GM18858 (cell line): ENCODE measurements at regions not wholly inside any gene's neighbourhood (a gene's known extent, or its start where the extent isn't known, plus 50 kb on each side); places are given as distances from the start of the nearest gene placed in this dataset.

ENCODE experiments used
- ATAC-seq: cut with Tn5 transposase; IDR thresholded peaks from one replicate; pipeline ENCODE4 v1.9.1; 2021; ENCODE audit not compliant: unreplicated experiment

GRCh38 chr15:94015324-94015723, 216.0 kb upstream of the MCTP2 start:
- no peak for ATAC-seq

DNA sequence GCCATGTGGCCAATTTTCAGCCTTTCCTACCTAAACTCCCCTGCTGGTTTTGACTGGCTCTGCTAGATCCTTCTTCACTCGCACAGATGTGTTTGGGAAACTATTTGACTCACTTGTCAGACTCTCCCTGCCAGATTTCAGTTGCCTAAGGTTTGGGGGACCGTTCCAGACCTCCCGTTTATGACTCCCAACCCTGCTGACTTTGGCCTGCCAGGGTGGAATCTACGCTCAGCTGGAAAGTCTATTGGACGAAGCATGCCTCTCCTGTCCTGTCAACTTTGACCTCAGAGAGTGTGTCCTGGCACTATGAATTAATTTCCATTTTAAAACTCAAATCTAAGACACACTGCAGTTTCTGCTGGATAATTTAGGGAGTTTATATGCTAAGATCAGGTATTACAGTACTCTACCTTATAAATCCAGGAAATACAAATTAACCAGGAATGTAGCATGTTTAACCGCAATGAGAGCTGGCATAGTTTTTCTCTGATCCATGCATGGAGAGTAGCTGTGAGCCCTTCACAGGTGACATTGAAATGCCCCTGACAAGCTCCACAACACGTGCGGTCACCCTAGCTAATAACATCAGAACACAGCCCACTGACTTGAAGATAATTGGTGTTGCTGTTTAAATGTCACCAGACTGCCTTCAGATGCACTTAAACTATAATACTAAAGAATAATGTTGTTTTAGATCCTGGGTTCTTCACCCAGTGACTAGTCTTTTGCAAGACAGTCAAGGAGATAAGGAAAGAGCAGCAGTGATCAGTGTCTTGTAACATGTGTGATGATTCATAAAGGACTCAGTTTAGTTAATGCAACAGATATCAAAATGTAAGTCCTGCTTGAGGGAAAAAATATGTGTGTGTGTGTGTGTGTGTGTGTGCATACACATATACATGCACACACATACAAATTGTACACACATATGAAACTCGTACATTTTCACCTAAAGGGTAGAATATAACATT, 223.0 kb upstream of the MCTP2 start:
- ATAC-seq = no peak

- no peak for ATAC-seq
Measured at GRCh38 chr15:94004697-94005096, 226.7 kb upstream of the MCTP2 start.

- ATAC-seq = no peak
Measured at GRCh38 chr15:94002041-94002440, 229.3 kb upstream of the MCTP2 start.

DNA sequence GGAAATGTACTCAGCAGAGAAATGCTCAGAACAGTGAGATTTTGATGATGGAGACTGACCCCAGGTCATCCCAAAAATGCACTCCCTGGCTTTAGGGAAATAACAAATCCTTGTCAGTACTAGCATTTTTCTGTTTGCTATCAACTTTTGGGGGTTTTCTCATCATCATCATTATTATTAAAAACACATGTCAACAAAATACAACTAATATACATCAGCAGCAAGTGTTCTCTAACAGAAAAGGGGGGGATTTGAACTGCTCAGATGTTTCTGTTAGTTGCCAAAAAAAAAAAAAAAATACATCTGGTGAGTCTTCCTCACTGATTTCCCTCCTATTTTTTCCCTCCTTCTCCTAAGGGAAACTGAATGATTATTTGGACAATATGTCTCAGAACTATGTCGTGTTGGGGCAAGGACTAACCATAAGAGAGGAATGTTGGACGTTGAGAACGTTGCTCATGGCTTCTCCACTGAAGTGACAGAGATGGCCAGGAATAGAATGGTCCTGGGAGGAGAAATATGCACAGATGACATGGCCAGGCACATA, 230.0 kb upstream of the MCTP2 start:
- ATAC-seq = no peak

- ATAC-seq = no peak
Measured at GRCh38 chr15:94000606-94001005, 230.8 kb upstream of the MCTP2 start.

GRCh38 chr15:93997071-93997658, 234.2 kb upstream of the MCTP2 start:
- no peak for ATAC-seq

- ATAC-seq = no peak
Measured at GRCh38 chr15:93989440-93989998, 241.8 kb upstream of the MCTP2 start.

- peak; percentile 75 for ATAC-seq
Measured at GRCh38 chr15:93987068-93987467, 244.3 kb upstream of the MCTP2 start.

DNA sequence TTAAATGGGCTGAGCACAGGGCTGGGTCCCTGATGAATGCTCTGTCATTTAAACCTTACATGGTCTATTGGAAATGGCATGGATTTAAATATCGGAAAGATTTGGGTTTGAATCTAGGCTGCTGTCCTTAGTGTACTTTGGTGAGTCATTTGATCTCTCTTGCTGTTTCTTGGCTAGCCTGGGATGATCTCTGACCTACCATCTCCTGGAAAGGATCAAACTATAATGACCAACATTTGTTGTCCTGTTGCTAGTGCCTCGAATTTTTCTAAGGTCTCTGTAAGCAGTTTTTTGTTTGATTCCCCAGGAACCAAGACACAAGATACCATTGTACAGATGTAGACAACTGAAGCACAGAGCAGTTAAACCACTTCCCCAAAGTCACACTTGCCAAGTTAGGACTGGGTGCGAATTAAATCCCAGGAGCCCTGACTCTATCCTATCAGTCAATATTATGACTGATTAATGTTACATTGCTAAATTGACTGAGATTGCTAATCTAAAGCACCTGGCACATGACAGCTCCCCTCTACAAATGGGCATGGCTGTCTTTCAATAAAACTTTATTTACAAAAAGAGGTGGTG, 244.9 kb upstream of the MCTP2 start:
- no peak for ATAC-seq

DNA sequence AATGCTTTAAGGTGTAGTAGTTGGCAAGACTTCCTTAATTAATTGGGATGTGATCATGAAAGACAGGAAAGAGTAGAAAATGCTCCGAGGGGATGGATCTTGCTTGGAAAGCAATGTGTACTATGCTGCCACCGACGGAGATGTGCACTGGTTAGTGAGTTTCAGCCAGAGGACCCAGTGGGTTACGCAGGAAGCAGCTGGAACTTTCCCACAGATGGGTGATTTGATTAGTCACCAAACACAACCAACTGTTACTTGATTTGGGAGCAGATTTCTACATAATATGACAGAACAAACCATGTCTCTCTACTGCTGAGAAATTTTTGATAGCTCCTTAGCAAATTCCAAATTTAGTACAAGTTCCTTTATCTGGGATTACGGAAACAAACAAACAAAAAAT, 245.4 kb upstream of the MCTP2 start:
- ATAC-seq = no peak

DNA sequence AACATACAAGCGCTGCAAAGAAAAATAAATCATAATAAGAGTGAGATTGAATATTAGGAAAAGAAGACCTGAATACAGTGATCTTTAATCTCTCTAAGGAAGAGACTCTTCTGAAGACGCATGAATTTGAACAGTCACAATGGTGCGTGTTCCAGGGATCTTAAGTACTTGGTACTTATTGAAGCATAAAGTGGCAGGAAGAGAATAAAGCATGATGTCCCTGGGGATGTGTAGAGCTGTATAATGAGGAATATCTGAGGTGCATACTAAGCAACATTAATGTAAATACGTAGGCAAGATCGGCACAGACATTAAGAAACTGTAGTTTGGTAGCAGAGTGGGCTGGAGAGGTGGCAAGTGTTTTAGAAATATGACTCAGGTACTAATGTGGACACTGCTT, 246.2 kb upstream of the MCTP2 start:
- no peak for ATAC-seq

GRCh38 chr15:93983526-93983925, 247.8 kb upstream of the MCTP2 start:
- no peak for ATAC-seq

DNA sequence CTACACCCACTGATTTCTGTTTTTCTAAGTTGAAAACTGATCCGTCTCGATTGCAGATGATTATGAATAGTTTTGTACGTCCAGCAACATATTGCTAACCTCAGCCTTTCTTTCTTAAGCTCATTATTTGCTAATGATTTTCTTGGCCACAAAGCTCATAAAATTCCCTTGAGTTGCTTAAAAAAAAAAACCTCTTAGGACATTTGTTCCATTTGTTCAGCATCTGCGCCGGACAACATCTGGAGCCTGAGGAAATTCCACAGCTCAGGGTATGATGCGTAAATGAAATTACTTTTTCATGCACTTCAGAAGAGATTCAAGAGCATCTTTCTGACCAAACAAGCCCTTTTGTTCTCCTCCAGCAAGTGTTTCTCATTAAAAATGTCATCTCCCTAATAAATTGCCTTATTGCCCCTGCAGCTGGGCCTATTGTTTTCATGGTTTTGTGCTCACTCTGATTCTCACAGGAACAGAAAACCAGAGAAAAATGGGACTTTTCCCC, 249.1 kb upstream of the MCTP2 start:
- no peak for ATAC-seq

- ATAC-seq = no peak
Measured at GRCh38 chr15:93981706-93982105, 249.7 kb upstream of the MCTP2 start.

GRCh38 chr15:93980261-93980911, 251.0 kb upstream of the MCTP2 start:
- no peak for ATAC-seq

DNA sequence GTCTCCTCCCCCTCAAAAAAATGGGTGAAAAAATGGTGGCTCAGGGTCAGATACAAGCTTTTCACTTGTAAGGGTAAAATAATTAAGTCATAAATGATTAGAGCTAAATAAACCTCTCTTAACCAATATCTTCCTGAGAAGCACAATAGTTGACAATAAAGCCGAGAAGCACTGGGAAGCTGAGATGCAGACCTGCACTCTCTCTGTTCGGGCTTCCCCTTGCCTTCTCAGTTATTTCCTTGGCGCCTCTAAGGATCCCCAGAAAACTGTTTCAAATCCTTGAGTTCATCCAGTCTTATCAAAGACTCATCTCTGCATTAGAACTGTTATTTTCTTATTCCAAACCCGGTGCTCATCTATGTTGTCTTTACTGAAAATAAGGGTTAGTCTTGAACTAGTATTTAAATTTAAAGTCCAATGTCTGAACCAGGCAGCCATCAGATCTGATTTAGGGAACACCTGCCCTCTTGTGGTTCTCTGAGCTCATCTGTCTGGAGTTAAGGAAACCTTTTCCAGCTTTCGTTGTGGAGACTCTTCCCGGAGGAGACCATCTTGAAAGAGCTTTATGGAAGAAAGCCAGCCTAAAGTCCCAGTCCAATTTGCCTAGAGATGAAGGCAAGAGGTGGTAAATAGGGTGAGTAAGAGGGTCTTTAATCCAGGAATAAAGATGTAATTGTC, 256.4 kb upstream of the MCTP2 start:
- ATAC-seq = no peak

GRCh38 chr15:93973287-93973686, 258.1 kb upstream of the MCTP2 start:
- no peak for ATAC-seq

DNA sequence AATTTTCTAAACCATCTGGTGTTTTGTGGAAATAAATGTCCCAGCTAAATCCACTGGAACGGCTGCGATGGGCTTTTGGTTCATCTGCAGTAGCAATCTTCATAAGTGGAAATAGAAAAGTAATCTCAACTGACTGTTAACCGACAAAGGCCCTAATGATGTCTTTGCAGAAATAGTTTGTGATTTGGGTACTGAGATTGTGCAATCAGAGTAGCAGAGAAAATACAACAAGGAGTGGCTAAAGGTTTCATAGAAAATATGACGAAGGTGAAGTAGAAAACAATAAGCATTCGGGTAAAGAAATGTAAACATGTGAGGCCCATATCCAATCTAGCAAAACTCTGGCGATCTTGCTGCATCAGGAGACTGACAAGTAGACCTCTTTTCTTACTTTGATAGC, 262.6 kb upstream of the MCTP2 start:
- ATAC-seq = no peak

DNA sequence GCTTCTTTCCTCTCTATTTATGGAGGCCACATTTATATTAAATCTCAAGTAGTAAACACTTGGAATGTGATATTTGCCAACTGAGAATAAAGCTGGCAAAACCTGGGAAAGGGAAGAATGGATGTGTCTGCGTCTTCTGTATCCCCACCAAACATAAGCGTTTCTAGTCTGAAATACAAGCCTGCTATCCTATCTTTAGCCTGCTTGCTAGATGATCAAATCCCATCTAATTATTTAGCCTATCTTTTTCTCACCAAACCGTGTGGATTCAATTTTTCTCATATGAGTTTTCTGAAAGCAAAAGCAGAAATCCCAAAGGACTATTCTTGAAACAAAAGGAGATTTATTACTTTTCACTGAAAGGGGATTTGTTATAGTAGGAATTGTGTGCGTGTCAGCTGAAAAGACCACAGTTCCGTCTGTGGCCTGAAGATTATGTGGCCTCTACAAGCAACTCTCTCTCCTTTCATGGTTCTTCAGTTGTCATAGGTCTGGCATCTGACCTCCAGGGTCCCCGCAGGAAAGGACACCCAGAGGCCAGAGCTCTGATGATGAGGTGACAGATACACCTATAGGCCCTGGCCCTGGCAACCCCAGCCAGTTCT, 266.0 kb upstream of the MCTP2 start:
- no peak for ATAC-seq
